ENCODE measurements at regions not wholly inside any gene's neighbourhood (a gene's known extent, or its start where the extent isn't known, plus 50 kb on each side); places are given as distances from the start of the nearest gene placed in this dataset.

GRCh38 chr2:16495509-16496208 is 170.0 kb downstream of the CYRIA start:
- TF ChIP-seq EZH2phosphoT487 (conservative IDR thresholded peaks at IDR 0.05; ENCODE audit: low read length) (no peak), CTCF (IDR thresholded peaks at IDR 0.05; ENCODE audit: insufficient read depth, low read length, poor library complexity, severe bottlenecking) (no peak)
